ENCODE measurements at regions not wholly inside any gene's neighbourhood (a gene's known extent, or its start where the extent isn't known, plus 50 kb on each side); places are given as distances from the start of the nearest gene placed in this dataset.

DNA sequence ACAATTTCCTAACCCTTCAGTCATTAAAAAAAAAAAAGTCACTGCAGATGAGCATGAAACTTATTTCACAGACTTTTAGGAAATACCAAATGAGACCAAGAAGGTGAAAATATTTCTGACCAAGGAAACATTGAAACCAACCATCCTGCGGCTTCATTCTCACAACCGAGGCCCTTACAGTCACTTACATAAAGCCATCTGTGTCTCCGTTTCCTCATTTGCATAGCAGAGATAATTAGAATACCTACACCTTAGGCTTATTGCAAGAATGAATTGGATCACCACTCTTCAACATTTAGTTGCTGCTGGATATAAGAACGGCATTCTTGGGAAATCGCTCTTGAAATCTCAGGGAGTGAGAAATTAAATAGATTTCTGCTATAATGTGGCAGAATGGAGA lies 356.2 kb downstream of the HS3ST1 start:
- TF ChIP-seq, protein P1, sequence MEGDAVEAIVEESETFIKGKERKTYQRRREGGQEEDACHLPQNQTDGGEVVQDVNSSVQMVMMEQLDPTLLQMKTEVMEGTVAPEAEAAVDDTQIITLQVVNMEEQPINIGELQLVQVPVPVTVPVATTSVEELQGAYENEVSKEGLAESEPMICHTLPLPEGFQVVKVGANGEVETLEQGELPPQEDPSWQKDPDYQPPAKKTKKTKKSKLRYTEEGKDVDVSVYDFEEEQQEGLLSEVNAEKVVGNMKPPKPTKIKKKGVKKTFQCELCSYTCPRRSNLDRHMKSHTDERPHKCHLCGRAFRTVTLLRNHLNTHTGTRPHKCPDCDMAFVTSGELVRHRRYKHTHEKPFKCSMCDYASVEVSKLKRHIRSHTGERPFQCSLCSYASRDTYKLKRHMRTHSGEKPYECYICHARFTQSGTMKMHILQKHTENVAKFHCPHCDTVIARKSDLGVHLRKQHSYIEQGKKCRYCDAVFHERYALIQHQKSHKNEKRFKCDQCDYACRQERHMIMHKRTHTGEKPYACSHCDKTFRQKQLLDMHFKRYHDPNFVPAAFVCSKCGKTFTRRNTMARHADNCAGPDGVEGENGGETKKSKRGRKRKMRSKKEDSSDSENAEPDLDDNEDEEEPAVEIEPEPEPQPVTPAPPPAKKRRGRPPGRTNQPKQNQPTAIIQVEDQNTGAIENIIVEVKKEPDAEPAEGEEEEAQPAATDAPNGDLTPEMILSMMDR (conservative IDR thresholded peaks at IDR 0.05; ENCODE audit: low read length) = no peak
- TF ChIP-seq EZH2phosphoT487 (IDR thresholded peaks at IDR 0.05; ENCODE audit: borderline replicate concordance, low read depth, low read length) = no peak
